ENCODE measurements at regions not wholly inside any gene's neighbourhood (a gene's known extent, or its start where the extent isn't known, plus 50 kb on each side); places are given as distances from the start of the nearest gene placed in this dataset.

- TF ChIP-seq POLR2A (IDR thresholded peaks at IDR 0.05), result no peak
- no peak for TF ChIP-seq CTCF (IDR thresholded peaks at IDR 0.05 in 4 of 5, conservative IDR thresholded peaks at IDR 0.05 in 1 of 5)
Observed at GRCh38 chr3:106759731-106760130, 617.5 kb upstream of the CCDC54 start.
